ENCODE measurements at regions not wholly inside any gene's neighbourhood (a gene's known extent, or its start where the extent isn't known, plus 50 kb on each side); places are given as distances from the start of the nearest gene placed in this dataset.

GRCh38 chr20:17107127-17107526 is 119.7 kb upstream of the PCSK2 start:
- no peak for DNase-seq (ENCODE audit: low read depth)

GRCh38 chr20:17108896-17109295 is 117.9 kb upstream of the PCSK2 start:
- no peak for DNase-seq (ENCODE audit: low read depth)

GRCh38 chr20:17109307-17109706 is 117.5 kb upstream of the PCSK2 start:
- DNase-seq (ENCODE audit: low read depth): no peak

GRCh38 chr20:17128206-17128605 is 98.6 kb upstream of the PCSK2 start:
- DNase-seq (ENCODE audit: low read depth): no peak

- no peak for DNase-seq (ENCODE audit: low read depth)
These were observed 97.8 kb upstream of the PCSK2 start for GRCh38 chr20:17129089-17129488.

- DNase-seq (ENCODE audit: low read depth): no peak
These were observed 89.1 kb upstream of the PCSK2 start for GRCh38 chr20:17137692-17138091.

- no peak for DNase-seq (ENCODE audit: low read depth)
These were observed 88.6 kb upstream of the PCSK2 start for GRCh38 chr20:17138237-17138636.

GRCh38 chr20:17140894-17141293 is 85.9 kb upstream of the PCSK2 start:
- DNase-seq (ENCODE audit: low read depth): no peak

- DNase-seq (ENCODE audit: low read depth): no peak
These were observed 85.3 kb upstream of the PCSK2 start for GRCh38 chr20:17141568-17141967.

- DNase-seq (ENCODE audit: low read depth): no peak
These were observed 84.2 kb upstream of the PCSK2 start for GRCh38 chr20:17142666-17143065.

GRCh38 chr20:17150858-17151257 is 76.0 kb upstream of the PCSK2 start:
- no peak for DNase-seq (ENCODE audit: low read depth)

- no peak for DNase-seq (ENCODE audit: low read depth)
These were observed 71.4 kb upstream of the PCSK2 start for GRCh38 chr20:17155401-17155800.

- no peak for DNase-seq (ENCODE audit: low read depth)
These were observed 68.1 kb upstream of the PCSK2 start for GRCh38 chr20:17158701-17159100.

GRCh38 chr20:17161673-17162481 is 65.0 kb upstream of the PCSK2 start:
- no peak for DNase-seq (ENCODE audit: low read depth)

- no peak for DNase-seq (ENCODE audit: low read depth)
These were observed 58.7 kb upstream of the PCSK2 start for GRCh38 chr20:17168026-17168612.

GRCh38 chr20:17169585-17170136 is 57.2 kb upstream of the PCSK2 start:
- no peak for DNase-seq (ENCODE audit: low read depth)

- DNase-seq (ENCODE audit: low read depth): no peak
These were observed 55.0 kb upstream of the PCSK2 start for GRCh38 chr20:17171746-17172280.

GRCh38 chr20:17172836-17173516 is 53.9 kb upstream of the PCSK2 start:
- no peak for DNase-seq (ENCODE audit: low read depth)
